HL-60 (cell line): ENCODE measurements at regions not wholly inside any gene's neighbourhood (a gene's known extent, or its start where the extent isn't known, plus 50 kb on each side); places are given as distances from the start of the nearest gene placed in this dataset.

Experiments used
- DNase-seq, 2 experiments: peaks; one replicate each; pipeline ENCODE4 v3.0.0-alpha.2; 2010 to 2020; ENCODE audit warnings: low read depth in 1 of 2, low spot score in 1 of 2
- H3K27ac ChIP-seq: fragments of 250-450 bp; sonication (Bioruptor Pico); replicated peaks from 2 replicates; pipeline ENCODE4 v1.5.1; 2020; ENCODE audit warnings: mild to moderate bottlenecking, moderate library complexity
- H3K27me3 ChIP-seq: fragments of 250-450 bp; sonication (Bioruptor Pico); 2 replicates; pipeline ENCODE4 v1.5.1; 2021; ENCODE audit warnings: mild to moderate bottlenecking, moderate library complexity; ENCODE audit not compliant: insufficient read depth, poor library complexity, severe bottlenecking
- H3K4me3 ChIP-seq: replicated peaks from 2 replicates; pipeline ENCODE4 v1.5.1; 2011; ENCODE audit warnings: mild to moderate bottlenecking, control low read depth, low read length; ENCODE audit not compliant: insufficient read depth
- GABPA ChIP-seq: IDR thresholded peaks from 2 replicates; pipeline ENCODE4 v1.6.1; 2012; ENCODE audit warnings: low read depth
- POLR2AphosphoS5 ChIP-seq: IDR thresholded peaks from 2 replicates; pipeline ENCODE4 v1.6.1; 2012; ENCODE audit warnings: low read depth
- SPI1 ChIP-seq: IDR thresholded peaks from 2 replicates; pipeline ENCODE4 v1.6.1; 2012; ENCODE audit warnings: low read depth, mild to moderate bottlenecking, borderline replicate concordance
- TF ChIP-seq, protein P1 (sequence below): IDR thresholded peaks from one replicate; pipeline ENCODE4 v1.5.1; 2011; ENCODE audit warnings: low read length, control low read depth, inconsistent platforms; ENCODE audit not compliant: insufficient read depth
- TF ChIP-seq, protein P2 (sequence below): IDR thresholded peaks from 2 replicates; pipeline ENCODE4 v1.6.1; 2012; ENCODE audit warnings: low read depth; ENCODE audit not compliant: insufficient replicate concordance

DNA sequence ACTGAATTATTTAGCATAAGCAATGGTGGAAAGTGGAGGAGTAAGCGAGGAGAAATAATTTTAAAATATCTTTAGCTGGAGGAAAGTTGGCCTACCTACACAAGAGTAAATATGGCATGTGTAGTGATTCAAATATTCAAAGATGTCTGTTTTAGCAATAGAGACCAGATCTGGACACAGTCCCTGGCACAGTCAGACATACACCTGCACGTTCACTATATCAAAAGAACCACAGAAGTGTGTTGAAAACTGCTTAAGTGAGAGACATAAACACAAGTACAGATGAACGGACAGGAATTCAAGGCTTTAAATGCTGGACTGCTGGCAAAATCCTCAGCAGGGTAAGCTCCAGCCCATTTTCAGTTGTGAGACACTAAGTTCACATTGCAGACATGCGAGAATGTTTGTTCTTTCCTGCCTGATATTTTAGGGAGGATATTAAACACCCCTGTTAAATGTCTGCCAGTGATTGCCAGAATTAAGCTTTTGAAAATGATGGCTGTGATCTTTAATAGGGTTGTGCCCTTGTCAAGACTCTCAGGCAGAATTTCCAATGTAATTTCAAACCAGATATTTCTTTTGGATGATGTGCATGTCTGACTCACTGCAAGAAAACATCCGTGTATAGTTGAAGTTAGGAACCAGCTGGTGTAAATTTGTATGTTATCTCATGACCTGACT is 810.6 kb downstream of the TLE4 start:
- no peak for DNase-seq
- TF ChIP-seq, protein P1, sequence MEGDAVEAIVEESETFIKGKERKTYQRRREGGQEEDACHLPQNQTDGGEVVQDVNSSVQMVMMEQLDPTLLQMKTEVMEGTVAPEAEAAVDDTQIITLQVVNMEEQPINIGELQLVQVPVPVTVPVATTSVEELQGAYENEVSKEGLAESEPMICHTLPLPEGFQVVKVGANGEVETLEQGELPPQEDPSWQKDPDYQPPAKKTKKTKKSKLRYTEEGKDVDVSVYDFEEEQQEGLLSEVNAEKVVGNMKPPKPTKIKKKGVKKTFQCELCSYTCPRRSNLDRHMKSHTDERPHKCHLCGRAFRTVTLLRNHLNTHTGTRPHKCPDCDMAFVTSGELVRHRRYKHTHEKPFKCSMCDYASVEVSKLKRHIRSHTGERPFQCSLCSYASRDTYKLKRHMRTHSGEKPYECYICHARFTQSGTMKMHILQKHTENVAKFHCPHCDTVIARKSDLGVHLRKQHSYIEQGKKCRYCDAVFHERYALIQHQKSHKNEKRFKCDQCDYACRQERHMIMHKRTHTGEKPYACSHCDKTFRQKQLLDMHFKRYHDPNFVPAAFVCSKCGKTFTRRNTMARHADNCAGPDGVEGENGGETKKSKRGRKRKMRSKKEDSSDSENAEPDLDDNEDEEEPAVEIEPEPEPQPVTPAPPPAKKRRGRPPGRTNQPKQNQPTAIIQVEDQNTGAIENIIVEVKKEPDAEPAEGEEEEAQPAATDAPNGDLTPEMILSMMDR = no peak
- TF ChIP-seq GABPA = no peak
- TF ChIP-seq, protein P2, sequence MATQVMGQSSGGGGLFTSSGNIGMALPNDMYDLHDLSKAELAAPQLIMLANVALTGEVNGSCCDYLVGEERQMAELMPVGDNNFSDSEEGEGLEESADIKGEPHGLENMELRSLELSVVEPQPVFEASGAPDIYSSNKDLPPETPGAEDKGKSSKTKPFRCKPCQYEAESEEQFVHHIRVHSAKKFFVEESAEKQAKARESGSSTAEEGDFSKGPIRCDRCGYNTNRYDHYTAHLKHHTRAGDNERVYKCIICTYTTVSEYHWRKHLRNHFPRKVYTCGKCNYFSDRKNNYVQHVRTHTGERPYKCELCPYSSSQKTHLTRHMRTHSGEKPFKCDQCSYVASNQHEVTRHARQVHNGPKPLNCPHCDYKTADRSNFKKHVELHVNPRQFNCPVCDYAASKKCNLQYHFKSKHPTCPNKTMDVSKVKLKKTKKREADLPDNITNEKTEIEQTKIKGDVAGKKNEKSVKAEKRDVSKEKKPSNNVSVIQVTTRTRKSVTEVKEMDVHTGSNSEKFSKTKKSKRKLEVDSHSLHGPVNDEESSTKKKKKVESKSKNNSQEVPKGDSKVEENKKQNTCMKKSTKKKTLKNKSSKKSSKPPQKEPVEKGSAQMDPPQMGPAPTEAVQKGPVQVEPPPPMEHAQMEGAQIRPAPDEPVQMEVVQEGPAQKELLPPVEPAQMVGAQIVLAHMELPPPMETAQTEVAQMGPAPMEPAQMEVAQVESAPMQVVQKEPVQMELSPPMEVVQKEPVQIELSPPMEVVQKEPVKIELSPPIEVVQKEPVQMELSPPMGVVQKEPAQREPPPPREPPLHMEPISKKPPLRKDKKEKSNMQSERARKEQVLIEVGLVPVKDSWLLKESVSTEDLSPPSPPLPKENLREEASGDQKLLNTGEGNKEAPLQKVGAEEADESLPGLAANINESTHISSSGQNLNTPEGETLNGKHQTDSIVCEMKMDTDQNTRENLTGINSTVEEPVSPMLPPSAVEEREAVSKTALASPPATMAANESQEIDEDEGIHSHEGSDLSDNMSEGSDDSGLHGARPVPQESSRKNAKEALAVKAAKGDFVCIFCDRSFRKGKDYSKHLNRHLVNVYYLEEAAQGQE = no peak
- TF ChIP-seq POLR2AphosphoS5 = no peak
- TF ChIP-seq SPI1 = no peak
- no peak overlapping the region for H3K27ac ChIP-seq
- no peak overlapping the region for H3K4me3 ChIP-seq
- no peaks in the 10 kb centered on the region for H3K27me3 ChIP-seq

DNA sequence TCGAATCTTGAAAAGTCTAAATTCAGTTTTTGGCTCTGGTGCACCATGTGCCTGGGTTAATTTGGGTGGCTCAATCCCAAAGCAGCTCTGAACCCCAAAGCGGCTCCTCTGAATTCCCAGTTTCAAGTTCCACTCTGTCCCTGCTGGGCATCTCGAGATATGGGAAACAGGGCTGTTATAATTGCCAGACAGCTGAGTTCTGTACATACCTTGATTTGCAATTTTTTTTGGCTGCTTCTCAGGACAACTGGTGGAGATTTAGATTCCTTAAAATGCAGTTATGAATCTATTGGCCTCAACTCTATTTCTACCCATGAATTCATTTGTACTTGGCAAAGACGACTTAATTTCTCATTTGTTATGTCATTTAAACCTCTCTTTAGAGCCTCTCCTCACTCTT is 808.5 kb downstream of the TLE4 start:
- TF ChIP-seq, protein P2 = no peak
- no peak for TF ChIP-seq POLR2AphosphoS5
- no peak for TF ChIP-seq GABPA
- TF ChIP-seq SPI1 = no peak
- TF ChIP-seq, protein P1 = no peak
- no peak overlapping the region for H3K27ac ChIP-seq
- no peak overlapping the region for H3K4me3 ChIP-seq
- H3K27me3 ChIP-seq = no peaks in the 10 kb centered on the region
- no peak for DNase-seq

DNA sequence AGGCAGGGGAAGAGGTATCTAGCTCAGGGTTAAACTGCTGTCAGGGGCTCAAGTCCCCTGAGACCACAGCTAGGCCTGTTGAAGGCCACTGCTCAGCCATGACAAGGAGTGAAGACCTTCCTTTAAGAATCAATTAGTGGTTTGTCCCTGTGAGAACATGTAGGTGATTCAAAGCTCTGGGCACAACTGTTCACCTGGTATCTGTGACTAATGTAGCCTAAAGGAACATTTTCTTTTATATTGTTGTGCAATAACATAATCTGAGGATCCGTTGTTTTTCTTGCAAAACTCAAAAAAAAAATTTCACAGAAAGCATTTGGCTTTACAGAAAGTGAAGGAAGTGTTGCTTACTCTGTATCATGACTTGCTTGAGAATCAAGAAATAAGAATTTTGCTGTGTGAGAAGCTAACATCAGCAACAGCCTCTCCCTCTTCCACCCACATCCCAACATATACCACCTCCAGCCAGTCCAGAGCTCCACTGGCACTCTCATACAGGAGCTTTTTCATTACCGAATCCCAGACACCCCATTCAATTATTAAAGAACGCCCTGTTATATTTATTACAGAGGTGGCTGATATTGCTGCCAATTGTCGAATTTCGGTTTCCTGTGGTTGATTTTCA is 807.0 kb downstream of the TLE4 start:
- DNase-seq = no peak
- TF ChIP-seq, protein P1 = no peak
- no peak overlapping the region for H3K27ac ChIP-seq

DNA sequence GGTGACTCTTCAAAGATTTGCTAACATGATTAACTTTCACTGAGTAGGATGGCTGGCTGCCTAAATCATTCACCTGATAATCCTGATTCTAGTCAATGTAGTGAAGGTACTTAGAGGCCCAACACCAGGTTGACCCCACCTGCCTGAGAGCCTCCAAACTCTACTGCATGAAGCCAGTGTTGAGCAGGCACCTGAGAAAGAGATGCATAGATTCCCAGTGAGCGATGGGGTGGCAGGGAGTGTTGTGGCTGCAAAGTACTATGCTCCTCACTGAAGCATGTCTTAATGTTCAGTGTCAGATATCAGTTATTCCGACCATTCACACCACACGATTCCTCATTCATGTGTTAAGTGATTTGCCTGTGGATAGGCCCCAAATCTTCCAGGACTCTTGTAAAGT is 804.4 kb downstream of the TLE4 start:
- TF ChIP-seq GABPA = no peak
- TF ChIP-seq, protein P1 = no peak
- no peak for TF ChIP-seq SPI1
- TF ChIP-seq POLR2AphosphoS5 = no peak
- TF ChIP-seq, protein P2 = no peak
- no peak overlapping the region for H3K4me3 ChIP-seq
- DNase-seq = no peak
- H3K27me3 ChIP-seq = no peaks in the 10 kb centered on the region
- no peak overlapping the region for H3K27ac ChIP-seq

More for the DNA sequence above, 807.0 kb downstream of the TLE4 start:
- H3K4me3 ChIP-seq = no peak overlapping the region
- H3K27me3 ChIP-seq = no peaks in the 10 kb centered on the region
